ENCODE measurements at regions not wholly inside any gene's neighbourhood (a gene's known extent, or its start where the extent isn't known, plus 50 kb on each side); places are given as distances from the start of the nearest gene placed in this dataset.
"Not testable (repeated sequence)": the region's sequence is repeated elsewhere in the genome, so short reads cannot be mapped to it uniquely, and the experiment has no call there.

- Histone ChIP-seq H3K27ac (peak overlapping the region; percentile 0), H3K9me3 (no peaks in the 10 kb centered on the region), H3K36me3 (no peaks in the 10 kb centered on the region), H3K4me3 (no peak overlapping the region), H3K27me3 (no peaks in the 10 kb centered on the region), H3K4me1 (peaks cover 18% of the 10 kb centered on the region)
- no peak for DNase-seq (ENCODE audit: low spot score in 2 of 2)
- TF ChIP-seq EP300 (IDR thresholded peaks at IDR 0.05): no peak
- peak; percentile 22 to 63 (median 60) for TF ChIP-seq POLR2AphosphoS5 (IDR thresholded peaks at IDR 0.05)
- WGBS: 21% methylated on average over 1 of the region's 1 CpG
Measured at GRCh38 chr6:139699335-139699734, 324.9 kb upstream of the CITED2 start.

DNA sequence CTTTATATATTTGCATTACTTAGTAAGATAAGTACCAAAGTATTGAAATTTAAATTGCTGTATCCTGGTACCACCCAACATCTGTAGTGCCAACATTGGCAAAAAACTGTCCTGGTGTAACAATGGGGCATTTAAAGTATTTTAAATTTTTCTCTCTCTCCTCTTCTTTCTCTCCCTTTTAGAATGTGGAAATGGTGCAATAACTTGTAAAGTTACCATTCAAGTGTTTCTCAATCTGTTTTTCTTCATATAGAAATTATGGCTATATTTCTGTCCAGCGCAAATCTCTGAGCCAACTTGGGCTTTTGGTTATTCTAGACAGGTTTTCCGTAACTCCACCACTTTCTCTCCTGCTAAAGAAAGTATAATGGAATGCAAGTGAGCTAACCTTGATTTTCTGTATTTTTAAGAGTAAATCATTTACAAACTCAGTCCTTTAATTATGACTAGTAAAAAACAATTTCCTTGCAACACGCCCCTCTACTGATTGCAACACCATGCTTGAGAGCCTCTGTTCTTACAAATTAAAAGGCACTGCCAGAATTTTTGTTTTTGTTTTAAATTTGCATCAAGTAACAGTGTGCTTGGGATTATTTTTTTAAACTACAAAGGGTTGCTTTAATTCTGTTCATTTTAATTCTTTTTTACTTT is 324.2 kb upstream of the CITED2 start:
- Histone ChIP-seq H3K4me1 (peaks cover 18% of the 10 kb centered on the region), H3K36me3 (no peaks in the 10 kb centered on the region), H3K27me3 (no peaks in the 10 kb centered on the region), H3K9me3 (no peaks in the 10 kb centered on the region), H3K27ac (no peak overlapping the region), H3K4me3 (no peak overlapping the region)
- 62% methylated on average over 3 of the region's 3 CpGs for WGBS
- TF ChIP-seq POLR2AphosphoS5 (IDR thresholded peaks at IDR 0.05) (no peak), CTCF (IDR thresholded peaks at IDR 0.05) (no peak), EP300 (IDR thresholded peaks at IDR 0.05) (no peak)
- DNase-seq (ENCODE audit: low spot score in 2 of 2): no peak

GRCh38 chr6:139697856-139698255 is 323.4 kb upstream of the CITED2 start:
- H3K36me3 ChIP-seq; H3K27ac ChIP-seq; H3K27me3 ChIP-seq; H3K4me3 ChIP-seq; DNase-seq (ENCODE audit: low spot score in 2 of 2); H3K9me3 ChIP-seq: not testable (repeated sequence)
- 100% methylated on average over 5 of the region's 23 CpGs for WGBS
- peaks cover 18% of the 10 kb centered on the region for H3K4me1 ChIP-seq

DNA sequence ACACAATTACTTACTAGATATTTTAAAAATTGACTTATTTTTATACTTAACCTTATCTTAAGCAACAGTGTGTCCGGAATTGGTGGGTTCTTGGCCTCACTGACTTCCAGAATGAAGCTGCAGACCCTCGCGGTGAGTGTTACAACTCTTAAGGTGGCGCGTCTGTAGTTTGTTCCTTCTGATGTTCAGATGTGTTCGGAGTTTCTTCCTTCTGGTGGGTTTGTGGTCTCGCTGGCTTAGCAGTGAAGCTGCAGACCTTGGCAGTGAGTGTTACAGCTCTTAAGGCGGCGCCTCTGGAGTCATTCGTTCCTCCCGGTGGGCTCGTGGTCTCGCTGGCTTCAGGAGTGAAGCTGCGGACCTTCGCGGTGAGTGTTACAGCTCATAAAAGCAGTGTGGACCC is 322.5 kb upstream of the CITED2 start:
- not testable (repeated sequence) for H3K27me3 ChIP-seq; H3K4me3 ChIP-seq; H3K36me3 ChIP-seq; H3K9me3 ChIP-seq; DNase-seq (ENCODE audit: low spot score in 2 of 2); H3K27ac ChIP-seq
- WGBS: 90% methylated on average over 16 of the region's 16 CpGs
- peaks cover 18% of the 10 kb centered on the region for H3K4me1 ChIP-seq

DNA sequence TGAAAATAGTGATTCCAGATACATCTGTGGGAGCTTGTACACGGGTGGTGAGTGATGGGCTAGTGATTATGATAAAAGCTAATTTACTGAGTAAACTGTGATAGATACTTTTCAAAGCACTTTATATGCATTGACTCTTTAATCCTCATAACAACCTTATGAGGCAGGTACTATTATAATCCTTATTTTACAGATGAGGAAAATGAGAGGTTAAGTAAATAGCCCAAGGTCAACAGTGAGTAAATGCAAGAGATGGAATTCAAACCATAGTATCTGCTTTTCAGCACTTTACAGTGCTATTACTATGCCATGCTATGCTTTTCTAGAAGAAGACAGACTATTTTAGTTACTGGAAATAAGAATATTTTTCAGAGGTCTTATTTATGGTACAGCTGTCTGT is 320.9 kb upstream of the CITED2 start:
- H3K4me3 ChIP-seq: no peak overlapping the region
- no peaks in the 10 kb centered on the region for H3K36me3 ChIP-seq
- H3K9me3 ChIP-seq: no peaks in the 10 kb centered on the region
- DNase-seq (ENCODE audit: low spot score in 2 of 2): no peak
- no peaks in the 10 kb centered on the region for H3K27me3 ChIP-seq
- TF ChIP-seq EP300 (IDR thresholded peaks at IDR 0.05): no peak
- no peak for TF ChIP-seq CTCF (IDR thresholded peaks at IDR 0.05)
- no peak for TF ChIP-seq POLR2AphosphoS5 (IDR thresholded peaks at IDR 0.05)
- no peak for TF ChIP-seq POLR2A (IDR thresholded peaks at IDR 0.05)
- peaks cover 18% of the 10 kb centered on the region for H3K4me1 ChIP-seq
- WGBS: 93% methylated on average over 1 of the region's 1 CpG
- H3K27ac ChIP-seq: no peak overlapping the region

GRCh38 chr6:139693735-139694134 is 319.3 kb upstream of the CITED2 start:
- Histone ChIP-seq H3K27ac (no peak overlapping the region), H3K4me3 (no peak overlapping the region), H3K36me3 (no peaks in the 10 kb centered on the region), H3K27me3 (no peaks in the 10 kb centered on the region), H3K4me1 (peaks cover 6% of the 10 kb centered on the region), H3K9me3 (no peaks in the 10 kb centered on the region)
- no peak for DNase-seq (ENCODE audit: low spot score in 2 of 2)
- 97% methylated on average over 1 of the region's 1 CpG for WGBS
- TF ChIP-seq CTCF (IDR thresholded peaks at IDR 0.05) (no peak), EP300 (IDR thresholded peaks at IDR 0.05) (no peak), POLR2AphosphoS5 (IDR thresholded peaks at IDR 0.05) (no peak), POLR2A (IDR thresholded peaks at IDR 0.05) (no peak)

- Histone ChIP-seq H3K9me3 (no peaks in the 10 kb centered on the region), H3K27ac (no peak overlapping the region), H3K27me3 (no peaks in the 10 kb centered on the region), H3K4me3 (no peak overlapping the region), H3K36me3 (no peaks in the 10 kb centered on the region), H3K4me1 (peaks cover 7% of the 10 kb centered on the region)
- no peak for TF ChIP-seq CTCF (IDR thresholded peaks at IDR 0.05)
- TF ChIP-seq POLR2AphosphoS5 (IDR thresholded peaks at IDR 0.05): no peak
- TF ChIP-seq POLR2A (IDR thresholded peaks at IDR 0.05): no peak
- 97% methylated on average over 1 of the region's 1 CpG for WGBS
- no peak for DNase-seq (ENCODE audit: low spot score in 2 of 2)
Measured at GRCh38 chr6:139690007-139690406, 315.6 kb upstream of the CITED2 start.
